ENCODE measurements at regions not wholly inside any gene's neighbourhood (a gene's known extent, or its start where the extent isn't known, plus 50 kb on each side); places are given as distances from the start of the nearest gene placed in this dataset.

GRCh38 chr3:151562891-151563290 is 102.0 kb upstream of the IGSF10 start:
- TF ChIP-seq CTCF (IDR thresholded peaks at IDR 0.05) (no peak), POLR2AphosphoS5 (IDR thresholded peaks at IDR 0.05) (no peak), EP300 (IDR thresholded peaks at IDR 0.05) (no peak)

Data from suprapubic skin (tissue), 4 donors.